Epithelial cell of prostate (primary cell): ENCODE measurements at regions not wholly inside any gene's neighbourhood (a gene's known extent, or its start where the extent isn't known, plus 50 kb on each side); places are given as distances from the start of the nearest gene placed in this dataset.

ENCODE experiments used
- DNase-seq: peaks from one replicate; pipeline ENCODE4 v3.0.0-alpha.2; 2011; ENCODE audit warnings: low read depth, low spot score
- H3K27ac ChIP-seq: fragments of 450-650 bp; 2 replicates; pipeline ENCODE4 v1.5.1; 2017; ENCODE audit warnings: mild to moderate bottlenecking

DNA sequence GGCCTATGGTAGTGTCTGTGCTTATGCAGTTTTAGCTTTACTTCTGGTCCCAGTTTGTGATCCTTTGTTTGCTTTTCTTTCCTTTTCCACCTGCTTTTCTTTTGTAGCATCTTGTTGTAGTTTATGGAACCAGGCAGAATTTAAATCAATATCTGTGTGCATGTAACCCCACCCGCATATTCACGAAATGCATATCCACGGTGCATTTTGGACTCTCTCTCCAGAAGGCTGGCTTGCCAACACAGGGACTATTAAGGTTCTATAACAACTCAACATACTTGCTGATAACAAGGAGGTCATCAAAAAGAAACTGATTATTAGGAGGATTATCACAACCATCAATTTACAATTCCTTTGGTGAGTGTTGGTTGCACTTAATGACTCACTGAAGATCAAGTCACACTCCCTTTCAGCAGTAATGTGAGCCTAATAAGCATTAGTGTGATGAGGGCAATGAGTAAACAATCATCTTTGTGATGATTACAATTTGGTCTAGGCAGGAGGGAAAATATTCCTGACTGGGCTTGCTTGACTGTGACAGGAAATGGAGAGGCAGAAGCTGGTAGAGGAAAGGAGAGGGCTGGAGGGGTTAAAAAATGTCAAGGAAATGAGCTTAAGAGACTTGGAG, 378.6 kb downstream of the REEP3 start:
- no peak for DNase-seq
- H3K27ac ChIP-seq, result no peak overlapping the region

DNA sequence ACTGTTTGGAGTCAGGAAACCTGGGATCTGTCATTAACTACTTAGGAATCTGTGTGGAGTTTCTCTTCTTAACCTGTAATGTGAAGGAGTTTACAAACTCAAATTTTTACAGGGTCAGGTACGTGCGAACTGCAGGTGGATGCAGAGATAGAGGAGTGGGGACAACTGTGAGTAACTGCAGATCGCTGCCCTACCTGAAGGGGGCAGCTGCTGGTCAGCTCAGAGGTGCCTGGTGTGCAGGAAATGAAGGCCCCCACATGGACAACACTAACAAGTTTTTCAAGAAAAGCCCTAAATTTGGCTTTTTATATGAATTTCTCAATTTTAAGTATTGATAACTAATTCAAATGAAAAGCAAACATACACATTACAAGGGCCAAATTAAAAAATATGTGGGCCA, 380.0 kb downstream of the REEP3 start:
- no peak overlapping the region for H3K27ac ChIP-seq
- DNase-seq, result no peak

DNA sequence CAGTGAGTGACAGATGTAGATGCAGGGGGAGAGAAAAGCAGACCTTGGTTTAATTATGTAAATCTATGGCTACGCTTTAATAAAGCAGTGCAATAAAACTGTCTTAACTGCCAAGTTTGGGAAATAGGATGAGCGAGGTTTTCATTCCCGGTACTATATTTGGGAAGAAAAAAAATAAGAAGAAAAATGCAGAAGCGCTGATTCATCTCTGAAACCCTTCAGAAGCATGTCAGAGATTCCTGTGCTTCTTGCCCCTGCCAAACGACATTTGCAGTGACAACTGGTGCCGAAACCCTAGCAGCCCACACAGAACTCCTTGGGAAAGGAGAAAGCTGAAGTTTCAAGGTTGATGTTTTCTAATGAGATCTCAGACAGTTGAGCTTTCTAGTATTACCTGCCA, 380.7 kb downstream of the REEP3 start:
- no peak for DNase-seq
- no peak overlapping the region for H3K27ac ChIP-seq

DNA sequence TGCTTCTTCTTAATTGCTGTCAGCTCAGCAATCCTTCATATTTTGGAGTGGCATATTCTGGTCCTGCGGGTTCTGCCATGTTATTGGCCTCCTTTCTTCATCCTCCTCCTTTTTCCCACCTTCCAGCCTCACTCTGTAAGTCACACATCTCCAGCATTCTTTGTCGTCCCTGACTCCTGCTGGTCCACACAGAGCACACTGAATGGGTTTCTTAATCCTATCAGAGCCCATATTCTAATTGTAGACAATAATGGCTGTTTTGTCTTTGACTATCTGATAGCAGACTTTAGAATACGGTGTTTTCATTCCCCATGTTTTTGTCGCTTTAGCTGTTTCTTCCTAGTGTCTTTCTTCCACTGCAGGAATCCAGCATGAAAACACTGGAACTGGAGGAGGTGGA, 389.6 kb downstream of the REEP3 start:
- H3K27ac ChIP-seq, result no peak overlapping the region
- DNase-seq, result no peak

DNA sequence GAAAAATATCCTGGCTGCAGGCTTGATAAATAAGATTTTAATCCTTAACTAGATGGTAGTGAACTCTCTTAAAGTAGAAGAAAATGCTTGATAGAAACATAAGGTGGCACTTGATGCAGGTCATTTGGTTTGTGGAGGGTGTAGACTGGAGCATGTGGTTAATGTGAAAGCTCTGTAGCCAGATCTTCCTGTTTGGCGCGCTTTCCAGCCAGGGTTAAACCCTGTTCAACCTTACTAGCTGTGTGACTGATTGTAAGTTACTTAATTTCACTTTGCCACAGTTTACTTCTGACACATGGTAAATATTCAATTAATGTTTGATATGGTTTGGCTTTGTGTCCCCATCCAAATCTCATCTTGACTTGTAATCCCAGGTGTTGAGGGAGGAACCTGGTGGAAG, 394.0 kb downstream of the REEP3 start:
- DNase-seq, result no peak
- no peak overlapping the region for H3K27ac ChIP-seq

DNA sequence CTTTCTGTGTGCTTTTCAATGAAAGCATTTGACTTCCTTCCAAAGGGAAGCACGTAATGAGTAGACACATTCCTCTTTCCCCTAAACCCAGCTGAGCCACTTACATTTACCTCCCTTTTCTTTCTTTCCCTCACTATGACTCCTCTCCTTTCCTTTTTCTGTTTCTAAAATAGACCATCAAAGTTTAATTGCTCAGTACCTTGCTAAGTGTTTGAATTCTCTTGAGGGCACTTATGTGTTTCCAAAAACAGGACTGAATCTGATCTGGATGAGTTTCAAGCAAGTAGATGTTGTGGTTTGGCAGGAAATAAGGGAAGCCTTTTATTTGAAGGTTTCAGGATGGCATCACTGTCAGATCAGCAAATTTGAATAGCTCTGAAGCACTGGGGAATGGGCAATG, 396.2 kb downstream of the REEP3 start:
- no peak for DNase-seq
- no peak overlapping the region for H3K27ac ChIP-seq

DNA sequence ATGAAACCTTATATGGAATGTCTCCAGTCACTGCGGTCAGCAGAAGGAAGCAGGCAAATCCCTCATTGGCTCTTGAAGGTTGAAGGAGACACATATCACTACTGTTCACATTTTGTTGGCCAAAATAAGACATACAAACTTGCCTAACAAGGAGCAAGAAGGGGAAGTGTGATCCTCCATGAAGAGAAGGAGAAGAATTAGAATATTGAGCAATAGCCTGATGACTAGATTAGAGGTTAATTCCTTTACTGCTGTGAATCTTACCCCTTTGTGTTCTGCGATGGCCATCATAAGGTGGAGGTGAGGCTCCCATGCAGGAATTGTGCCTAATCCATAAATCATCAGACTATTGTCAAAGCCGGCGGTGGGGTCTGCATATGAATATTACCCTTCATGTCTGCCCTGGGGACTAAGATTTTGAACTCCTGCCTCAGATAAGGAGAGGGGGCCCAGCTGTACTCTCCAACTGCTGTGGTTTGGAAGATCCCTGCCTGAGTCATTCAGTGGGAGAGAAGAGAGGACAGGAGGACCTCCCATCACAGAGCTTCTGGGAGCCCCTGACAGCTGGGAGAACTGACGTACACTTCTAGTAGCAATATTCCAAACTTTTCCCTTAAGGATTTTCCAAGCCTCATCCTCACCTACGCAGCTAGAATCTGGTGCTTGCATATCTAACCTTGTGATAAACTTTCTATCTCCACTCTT, 398.5 kb downstream of the REEP3 start:
- no peak for DNase-seq
- no peak overlapping the region for H3K27ac ChIP-seq

DNA sequence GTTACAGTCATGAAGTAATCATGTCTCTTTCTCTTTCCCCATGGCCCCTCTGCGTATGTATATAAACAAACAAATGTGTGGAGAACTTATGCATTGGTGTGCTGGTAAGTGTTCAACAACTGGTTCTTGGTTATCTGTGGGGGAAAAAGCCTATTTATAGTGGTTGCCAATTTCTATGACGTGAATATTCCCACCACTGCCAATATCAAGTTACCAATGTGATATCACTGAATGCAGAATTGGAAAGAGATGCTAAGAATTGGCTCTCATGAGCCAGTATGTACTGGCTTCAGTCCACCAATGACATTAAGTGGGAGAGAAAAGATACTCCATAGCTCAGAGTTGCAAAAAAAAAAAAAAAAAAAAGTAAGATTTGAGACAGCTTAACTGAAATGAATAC, 399.7 kb downstream of the REEP3 start:
- no peak for DNase-seq
- H3K27ac ChIP-seq, result no peak overlapping the region

DNA sequence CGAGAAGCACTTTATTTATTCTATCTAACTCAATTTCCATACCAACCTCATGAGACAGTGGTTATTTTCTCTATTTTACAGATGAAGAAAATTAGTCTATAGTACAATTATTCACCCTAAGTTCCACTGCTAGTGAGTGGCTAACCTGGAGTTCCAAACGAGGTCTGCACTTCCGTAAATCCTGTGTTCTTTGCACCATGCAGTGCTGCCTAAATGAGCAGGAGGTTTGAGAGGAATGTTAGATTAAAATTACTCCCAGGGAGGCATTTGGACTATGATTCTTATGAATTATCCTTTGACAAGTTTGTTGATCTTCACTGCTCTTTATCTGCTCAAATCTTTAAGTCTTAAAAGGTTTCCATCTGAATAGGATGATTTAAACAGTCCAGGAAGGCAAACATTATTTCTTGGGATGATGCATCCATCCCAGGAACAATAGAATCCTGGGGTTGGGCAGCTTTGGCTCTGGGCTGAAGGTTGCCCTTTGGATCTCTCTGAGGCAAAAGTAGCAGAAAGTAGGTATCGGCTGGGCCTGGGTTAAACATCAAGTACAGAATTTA, 400.8 kb downstream of the REEP3 start:
- no peak for DNase-seq
- H3K27ac ChIP-seq, result no peak overlapping the region

DNA sequence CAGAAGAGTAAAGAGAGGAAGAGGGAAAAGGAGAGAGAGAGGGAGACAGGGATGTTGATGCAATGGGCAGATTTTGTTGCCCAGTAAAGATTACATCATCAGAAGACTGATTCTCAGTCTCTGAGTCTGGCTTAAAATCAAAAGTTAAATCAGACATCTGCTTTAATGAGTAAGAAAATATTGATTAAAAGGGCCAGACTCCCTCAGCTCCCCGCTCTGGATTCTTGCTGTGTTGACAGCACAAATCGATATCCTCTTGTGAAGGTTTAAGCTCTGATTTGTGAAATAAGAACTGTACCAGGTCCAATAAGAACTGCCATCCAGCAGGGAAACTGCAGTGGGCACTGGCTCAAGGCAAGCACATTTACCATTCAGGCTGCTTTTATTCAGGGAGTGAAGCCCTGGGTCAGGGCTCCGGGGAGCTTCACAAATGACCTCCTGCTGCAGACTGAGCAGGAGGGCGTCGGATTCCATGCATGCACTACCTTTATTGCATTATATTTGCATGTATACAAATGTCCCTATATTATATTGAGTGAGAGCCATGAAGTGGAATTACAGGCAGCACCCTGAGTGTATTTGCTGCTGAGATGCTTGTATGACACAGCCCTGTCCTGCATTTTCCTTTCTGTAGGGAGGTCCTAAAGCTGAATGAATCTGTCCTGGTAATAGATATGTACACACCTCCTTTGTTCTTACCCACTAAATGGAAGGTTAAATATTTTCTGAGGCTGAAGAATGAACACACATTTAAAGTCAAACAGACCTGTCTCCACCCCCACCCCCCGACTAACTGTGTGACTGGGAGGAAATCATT, 401.5 kb downstream of the REEP3 start:
- no peak for DNase-seq
- no peak overlapping the region for H3K27ac ChIP-seq

DNA sequence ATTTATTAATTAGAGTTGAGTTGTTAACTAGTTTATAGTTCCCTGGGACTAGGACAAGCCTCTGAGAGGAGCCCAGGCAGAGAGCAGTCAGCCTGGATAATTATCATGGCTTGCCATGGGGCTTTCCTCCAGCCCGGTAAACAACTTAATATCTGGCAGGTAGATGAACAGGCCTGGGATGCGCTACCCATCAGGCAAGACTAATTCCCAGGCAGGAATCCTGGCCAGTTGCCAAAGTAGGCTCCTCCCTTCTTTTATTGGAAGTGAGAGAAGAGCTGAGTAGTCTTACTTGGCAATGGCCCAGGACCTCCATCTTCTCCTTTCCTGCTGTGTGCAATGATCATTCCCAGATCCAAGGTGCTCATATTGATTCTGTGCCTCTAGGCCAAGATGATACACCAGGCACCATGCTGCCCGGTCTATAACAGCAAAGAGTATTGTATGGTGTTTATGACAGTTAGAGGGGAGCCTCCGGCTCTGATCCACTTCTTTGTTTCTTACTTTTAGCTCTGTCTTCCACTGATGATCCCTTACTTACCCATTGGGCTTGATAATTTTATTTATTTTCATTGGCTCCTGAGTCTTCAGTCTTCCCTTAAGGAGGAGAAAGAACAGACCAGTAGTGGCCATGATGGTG, 408.7 kb downstream of the REEP3 start:
- no peak for DNase-seq
- H3K27ac ChIP-seq, result no peak overlapping the region

DNA sequence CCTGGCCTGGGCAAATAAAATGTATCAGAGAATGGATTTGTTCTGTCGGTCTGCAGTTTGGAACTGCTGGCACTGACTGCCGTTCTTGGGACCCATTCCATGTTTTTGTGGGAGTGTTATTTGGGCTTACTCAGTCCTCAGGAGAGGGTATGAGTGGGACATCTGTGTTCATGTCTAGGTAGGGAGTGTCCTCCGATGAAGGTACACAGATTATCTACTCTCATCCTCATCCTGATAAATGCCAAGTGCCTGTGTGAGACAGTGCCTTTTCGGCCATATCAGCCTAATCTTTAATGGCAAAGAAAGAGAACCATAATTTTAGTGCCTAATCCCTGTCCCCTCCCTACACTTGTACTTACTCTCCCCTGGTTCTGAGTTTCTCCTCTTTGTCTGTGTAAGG, 409.4 kb downstream of the REEP3 start:
- no peak overlapping the region for H3K27ac ChIP-seq
- DNase-seq, result no peak

DNA sequence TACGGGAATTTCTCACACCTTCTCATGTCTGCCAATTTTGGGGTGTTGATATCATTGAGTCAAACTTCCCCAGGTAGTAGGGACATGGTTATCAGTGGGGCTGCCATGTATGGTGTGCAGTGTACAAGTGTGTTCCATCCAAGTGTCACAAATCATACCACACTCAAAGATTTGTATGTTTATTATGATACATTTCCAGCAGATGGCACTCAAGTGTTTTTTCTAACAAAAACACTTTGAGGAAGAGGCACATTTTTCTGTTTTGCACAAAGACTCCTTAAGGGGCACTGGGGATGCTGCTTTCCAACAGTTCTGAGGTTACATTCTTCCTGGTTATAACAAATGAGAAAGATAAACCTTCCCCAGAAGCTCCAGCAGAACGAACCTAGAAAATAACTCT, 414.5 kb downstream of the REEP3 start:
- DNase-seq, result no peak
- no peak overlapping the region for H3K27ac ChIP-seq

DNA sequence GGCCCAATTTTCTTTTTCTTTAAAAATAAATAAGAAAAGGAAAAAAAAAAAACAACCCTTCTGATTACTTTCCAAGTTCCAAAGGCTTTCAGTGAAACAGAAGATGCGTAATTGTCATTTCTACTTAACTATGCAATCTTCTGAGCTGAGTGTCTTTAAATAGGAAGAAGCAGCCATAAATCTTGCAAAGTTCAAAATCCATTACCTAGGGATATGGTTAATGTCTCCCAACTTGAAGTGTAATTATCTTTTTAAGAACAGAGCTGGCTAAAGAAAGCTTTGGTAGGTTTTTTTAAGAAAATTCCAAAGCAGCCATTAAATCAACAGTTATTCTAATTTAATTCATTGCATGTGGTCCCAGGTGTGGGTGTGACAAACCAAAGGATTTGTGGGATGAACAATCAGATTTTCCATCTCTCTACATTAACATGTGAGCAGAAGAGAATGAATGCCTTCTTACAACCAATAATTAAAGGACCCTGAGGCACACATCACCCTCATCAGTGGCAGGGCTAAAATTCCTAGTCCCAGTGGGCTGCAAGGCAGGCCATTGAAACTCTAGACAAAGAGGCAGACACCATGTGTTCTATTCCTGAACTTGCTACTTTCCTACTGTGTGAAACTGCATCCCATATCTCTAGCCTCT, 419.2 kb downstream of the REEP3 start:
- no peak overlapping the region for H3K27ac ChIP-seq
- no peak for DNase-seq

DNA sequence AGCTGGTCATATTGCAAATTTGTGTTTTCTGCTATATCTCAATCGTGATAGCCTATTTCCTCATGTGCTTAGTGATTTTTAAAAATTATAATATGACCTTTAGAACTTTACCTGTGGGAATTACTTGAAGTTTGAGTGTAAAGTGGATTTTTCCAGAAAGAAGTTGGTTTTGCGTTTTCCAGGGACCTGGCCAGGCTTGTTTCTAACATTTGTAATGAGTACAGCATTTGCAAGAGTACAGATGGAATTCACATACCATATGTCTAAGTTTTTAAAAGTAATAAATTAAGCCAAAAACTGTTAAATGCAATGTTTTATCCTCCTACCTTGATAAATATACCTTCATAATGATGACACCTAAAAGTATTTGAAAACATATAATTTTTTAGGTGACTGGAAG, 443.2 kb downstream of the REEP3 start:
- DNase-seq, result no peak

DNA sequence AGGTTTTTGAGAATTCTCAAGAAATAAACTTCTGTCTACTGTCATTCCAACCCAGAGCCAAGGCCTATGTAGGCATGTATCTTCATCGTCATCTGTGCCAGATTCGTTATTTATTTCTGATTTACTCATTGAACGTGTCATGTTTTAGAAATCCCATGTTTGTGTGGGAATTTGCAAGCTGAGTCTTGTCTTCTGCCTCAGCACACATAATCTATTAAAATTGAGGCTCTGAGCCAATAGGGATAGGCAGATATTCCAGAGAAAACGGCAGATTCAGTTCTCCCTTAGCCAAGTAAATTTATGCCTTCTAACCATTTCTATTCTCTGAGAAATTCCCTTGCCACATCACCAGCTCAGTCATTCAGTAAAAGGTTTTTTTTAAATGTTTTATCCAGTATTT, 444.6 kb downstream of the REEP3 start:
- no peak overlapping the region for H3K27ac ChIP-seq
- DNase-seq, result no peak

More for the DNA sequence above, 443.2 kb downstream of the REEP3 start:
- no peak overlapping the region for H3K27ac ChIP-seq

DNA sequence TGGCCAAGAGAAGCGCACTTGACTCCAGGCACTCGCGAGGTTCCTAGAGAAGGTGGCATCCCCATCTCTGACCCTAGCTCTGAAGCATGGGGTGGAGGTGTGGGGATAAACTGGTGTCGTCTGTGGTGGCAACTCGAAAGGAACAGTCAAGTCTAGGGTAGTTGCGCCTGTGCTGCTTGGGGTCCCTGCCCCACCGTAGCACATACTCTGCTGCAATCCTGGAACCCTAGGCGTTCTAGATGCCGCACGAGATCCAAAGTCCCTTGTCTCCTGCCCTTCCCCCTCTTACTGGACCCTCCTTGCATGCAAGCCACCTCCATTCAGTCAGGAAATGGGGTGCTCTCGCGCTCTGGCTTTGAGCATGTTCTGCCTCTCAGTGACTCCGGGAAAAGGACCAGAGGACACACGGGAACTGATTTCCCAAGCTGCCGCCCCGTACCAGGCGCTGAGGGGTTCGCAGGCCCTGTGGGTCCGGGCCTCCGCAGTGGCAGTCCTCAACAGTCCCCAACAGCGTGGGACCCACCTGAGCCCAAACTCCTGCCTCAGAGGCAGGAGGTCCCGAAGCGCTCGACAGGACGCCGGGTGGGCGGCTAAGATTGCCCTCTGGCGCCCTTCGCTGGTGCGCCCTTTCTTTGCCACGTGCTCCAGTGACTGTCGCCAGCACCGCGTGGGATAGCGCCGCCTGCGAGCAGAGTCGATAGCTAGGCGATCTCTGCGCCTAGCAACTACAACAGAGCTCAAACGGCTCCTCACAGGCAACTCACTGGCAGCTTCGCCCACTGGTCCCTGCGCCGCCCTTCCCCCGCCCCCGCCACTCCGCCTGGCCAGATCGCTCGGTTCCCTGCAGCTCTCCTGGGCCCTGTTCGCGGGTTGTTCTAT, 452.0 kb downstream of the REEP3 start:
- H3K27ac ChIP-seq, result no peak overlapping the region

DNA sequence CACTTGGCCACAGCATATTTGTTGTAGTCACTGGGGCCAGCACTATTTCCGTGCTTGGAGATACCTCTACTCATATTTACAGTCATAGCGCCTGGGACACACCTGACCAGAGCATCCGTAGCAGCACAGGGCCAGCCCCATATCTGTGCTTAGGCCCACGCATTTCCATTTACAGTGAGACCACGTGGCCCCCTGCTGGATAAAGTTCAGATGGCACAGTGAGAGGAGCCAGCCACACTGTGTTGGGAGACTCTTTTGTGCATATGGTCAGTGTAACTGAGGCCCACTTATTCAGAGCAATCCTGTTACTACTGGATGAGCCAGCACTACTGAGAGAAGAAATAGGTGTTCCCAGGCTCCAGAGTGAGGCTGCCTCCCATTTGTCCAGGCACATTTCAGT, 455.3 kb downstream of the REEP3 start:
- H3K27ac ChIP-seq, result no peak overlapping the region
- no peak for DNase-seq

More for the DNA sequence above, 452.0 kb downstream of the REEP3 start:
- DNase-seq, result no peak

DNA sequence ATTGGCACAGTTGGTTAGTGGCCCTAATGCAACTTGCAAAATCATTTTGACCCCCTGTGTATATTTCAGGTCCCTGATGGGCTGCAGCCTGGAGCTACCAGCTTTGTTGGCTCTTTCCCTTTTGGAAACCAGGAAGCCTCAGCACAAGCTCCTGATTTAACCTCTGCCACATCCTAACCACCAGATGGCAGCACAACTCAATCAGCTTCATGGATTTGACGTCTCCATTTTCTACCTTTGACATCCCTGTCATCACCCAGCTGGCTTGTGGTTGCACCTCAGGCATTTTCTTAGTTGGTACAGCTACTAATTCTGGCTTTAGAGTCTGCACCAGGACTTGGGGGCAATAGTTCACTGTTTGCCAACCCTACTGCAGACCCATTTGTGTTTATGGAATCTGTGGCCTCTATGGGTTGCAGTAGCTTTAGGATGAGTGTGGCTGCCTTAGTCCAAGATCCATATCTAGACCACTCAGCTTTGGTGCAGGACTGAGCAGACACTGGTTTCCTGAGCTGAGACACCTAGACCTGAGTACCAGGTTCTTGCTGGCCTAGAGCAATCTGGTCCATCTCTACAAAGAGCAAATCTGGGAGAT, 456.2 kb downstream of the REEP3 start:
- no peak overlapping the region for H3K27ac ChIP-seq
- peak; percentile 5 for DNase-seq
